SH-SY5Y (cell line): ENCODE measurements at regions not wholly inside any gene's neighbourhood (a gene's known extent, or its start where the extent isn't known, plus 50 kb on each side); places are given as distances from the start of the nearest gene placed in this dataset.

Experiments used
- GATA2 ChIP-seq: IDR thresholded peaks from 2 replicates; pipeline ENCODE4 v1.6.1; 2011; ENCODE audit warnings: mild to moderate bottlenecking, low read depth, low read length
- GATA3 ChIP-seq: IDR thresholded peaks from 2 replicates; pipeline ENCODE4 v1.6.1; 2011; ENCODE audit warnings: low read depth, mild to moderate bottlenecking, low read length, moderate library complexity

- TF ChIP-seq GATA2: no peak
- no peak for TF ChIP-seq GATA3
These were observed 262.5 kb downstream of the RHOU start for GRCh38 chr1:228997721-228998144.
